ENCODE measurements at regions not wholly inside any gene's neighbourhood (a gene's known extent, or its start where the extent isn't known, plus 50 kb on each side); places are given as distances from the start of the nearest gene placed in this dataset.

DNA sequence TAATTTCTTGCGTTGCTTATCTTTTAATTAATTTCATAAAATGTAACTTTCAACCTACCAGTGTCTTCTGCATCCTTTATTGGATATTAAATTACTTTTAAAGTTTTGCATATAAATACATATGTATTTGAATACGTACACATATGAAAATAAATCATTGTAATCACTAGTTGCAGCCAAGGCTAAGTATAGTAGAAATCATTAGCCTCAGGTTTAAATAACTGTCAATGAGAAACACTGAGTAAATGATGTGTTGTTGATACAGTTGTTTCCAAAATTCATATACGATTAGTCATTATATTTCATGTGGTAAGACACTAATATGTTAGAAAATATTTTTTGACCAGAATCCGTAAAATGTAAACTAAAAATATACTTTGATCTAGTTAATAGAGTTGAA, 1267.1 kb upstream of the PCDH20 start:
- Mint-ChIP-seq H3K36me3 (ENCODE audit: low read depth) (no peaks in the 10 kb centered on the region), H3K4me3 (no peak overlapping the region), H3K27me3 (ENCODE audit: insufficient read depth, low read depth, poor library complexity) (no peaks in the 10 kb centered on the region), H3K9me3 (no peaks in the 10 kb centered on the region), H3K4me1 (peaks cover 3% of the 10 kb centered on the region; the same call in 2 of the 3 replicates), H3K27ac (no peak overlapping the region)
- no peak overlapping the region for H3K27ac ChIP-seq (ENCODE audit: low read depth)
- no peaks in the 10 kb centered on the region for H3K36me3 ChIP-seq (ENCODE audit: insufficient read depth)
- H3K9me2 ChIP-seq (ENCODE audit: insufficient read depth): no peaks in the 10 kb centered on the region; the same call in 1 of the 2 replicates
- no peaks in the 10 kb centered on the region for H4K20me1 ChIP-seq (replicated peaks; ENCODE audit: insufficient read depth)
- TF ChIP-seq, protein P1, sequence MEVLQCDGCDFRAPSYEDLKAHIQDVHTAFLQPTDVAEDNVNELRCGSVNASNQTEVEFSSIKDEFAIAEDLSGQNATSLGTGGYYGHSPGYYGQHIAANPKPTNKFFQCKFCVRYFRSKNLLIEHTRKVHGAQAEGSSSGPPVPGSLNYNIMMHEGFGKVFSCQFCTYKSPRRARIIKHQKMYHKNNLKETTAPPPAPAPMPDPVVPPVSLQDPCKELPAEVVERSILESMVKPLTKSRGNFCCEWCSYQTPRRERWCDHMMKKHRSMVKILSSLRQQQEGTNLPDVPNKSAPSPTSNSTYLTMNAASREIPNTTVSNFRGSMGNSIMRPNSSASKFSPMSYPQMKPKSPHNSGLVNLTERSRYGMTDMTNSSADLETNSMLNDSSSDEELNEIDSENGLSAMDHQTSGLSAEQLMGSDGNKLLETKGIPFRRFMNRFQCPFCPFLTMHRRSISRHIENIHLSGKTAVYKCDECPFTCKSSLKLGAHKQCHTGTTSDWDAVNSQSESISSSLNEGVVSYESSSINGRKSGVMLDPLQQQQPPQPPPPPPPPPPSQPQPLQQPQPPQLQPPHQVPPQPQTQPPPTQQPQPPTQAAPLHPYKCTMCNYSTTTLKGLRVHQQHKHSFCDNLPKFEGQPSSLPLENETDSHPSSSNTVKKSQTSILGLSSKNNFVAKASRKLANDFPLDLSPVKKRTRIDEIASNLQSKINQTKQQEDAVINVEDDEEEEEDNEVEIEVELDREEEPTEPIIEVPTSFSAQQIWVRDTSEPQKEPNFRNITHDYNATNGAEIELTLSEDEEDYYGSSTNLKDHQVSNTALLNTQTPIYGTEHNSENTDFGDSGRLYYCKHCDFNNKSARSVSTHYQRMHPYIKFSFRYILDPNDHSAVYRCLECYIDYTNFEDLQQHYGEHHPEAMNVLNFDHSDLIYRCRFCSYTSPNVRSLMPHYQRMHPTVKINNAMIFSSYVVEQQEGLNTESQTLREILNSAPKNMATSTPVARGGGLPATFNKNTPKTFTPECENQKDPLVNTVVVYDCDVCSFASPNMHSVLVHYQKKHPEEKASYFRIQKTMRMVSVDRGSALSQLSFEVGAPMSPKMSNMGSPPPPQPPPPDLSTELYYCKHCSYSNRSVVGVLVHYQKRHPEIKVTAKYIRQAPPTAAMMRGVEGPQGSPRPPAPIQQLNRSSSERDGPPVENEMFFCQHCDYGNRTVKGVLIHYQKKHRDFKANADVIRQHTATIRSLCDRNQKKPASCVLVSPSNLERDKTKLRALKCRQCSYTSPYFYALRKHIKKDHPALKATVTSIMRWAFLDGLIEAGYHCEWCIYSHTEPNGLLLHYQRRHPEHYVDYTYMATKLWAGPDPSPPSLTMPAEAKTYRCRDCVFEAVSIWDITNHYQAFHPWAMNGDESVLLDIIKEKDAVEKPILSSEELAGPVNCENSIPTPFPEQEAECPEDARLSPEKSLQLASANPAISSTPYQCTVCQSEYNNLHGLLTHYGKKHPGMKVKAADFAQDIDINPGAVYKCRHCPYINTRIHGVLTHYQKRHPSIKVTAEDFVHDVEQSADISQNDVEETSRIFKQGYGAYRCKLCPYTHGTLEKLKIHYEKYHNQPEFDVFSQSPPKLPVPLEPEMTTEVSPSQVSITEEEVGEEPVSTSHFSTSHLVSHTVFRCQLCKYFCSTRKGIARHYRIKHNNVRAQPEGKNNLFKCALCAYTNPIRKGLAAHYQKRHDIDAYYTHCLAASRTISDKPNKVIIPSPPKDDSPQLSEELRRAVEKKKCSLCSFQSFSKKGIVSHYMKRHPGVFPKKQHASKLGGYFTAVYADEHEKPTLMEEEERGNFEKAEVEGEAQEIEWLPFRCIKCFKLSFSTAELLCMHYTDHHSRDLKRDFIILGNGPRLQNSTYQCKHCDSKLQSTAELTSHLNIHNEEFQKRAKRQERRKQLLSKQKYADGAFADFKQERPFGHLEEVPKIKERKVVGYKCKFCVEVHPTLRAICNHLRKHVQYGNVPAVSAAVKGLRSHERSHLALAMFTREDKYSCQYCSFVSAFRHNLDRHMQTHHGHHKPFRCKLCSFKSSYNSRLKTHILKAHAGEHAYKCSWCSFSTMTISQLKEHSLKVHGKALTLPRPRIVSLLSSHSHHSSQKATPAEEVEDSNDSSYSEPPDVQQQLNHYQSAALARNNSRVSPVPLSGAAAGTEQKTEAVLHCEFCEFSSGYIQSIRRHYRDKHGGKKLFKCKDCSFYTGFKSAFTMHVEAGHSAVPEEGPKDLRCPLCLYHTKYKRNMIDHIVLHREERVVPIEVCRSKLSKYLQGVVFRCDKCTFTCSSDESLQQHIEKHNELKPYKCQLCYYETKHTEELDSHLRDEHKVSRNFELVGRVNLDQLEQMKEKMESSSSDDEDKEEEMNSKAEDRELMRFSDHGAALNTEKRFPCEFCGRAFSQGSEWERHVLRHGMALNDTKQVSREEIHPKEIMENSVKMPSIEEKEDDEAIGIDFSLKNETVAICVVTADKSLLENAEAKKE (CRISPR knock-in tag; IDR thresholded peaks at IDR 0.05): no peak
- TF ChIP-seq, protein P2, sequence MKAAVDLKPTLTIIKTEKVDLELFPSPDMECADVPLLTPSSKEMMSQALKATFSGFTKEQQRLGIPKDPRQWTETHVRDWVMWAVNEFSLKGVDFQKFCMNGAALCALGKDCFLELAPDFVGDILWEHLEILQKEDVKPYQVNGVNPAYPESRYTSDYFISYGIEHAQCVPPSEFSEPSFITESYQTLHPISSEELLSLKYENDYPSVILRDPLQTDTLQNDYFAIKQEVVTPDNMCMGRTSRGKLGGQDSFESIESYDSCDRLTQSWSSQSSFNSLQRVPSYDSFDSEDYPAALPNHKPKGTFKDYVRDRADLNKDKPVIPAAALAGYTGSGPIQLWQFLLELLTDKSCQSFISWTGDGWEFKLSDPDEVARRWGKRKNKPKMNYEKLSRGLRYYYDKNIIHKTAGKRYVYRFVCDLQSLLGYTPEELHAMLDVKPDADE (IDR thresholded peaks at IDR 0.05): no peak
- TF ChIP-seq CREB1 (CRISPR knock-in tag; IDR thresholded peaks at IDR 0.05; ENCODE audit: low read depth): no peak
- TF ChIP-seq EZH2phosphoT487 (IDR thresholded peaks at IDR 0.05; ENCODE audit: unreplicated experiment): no peak
- TF ChIP-seq, protein P3, sequence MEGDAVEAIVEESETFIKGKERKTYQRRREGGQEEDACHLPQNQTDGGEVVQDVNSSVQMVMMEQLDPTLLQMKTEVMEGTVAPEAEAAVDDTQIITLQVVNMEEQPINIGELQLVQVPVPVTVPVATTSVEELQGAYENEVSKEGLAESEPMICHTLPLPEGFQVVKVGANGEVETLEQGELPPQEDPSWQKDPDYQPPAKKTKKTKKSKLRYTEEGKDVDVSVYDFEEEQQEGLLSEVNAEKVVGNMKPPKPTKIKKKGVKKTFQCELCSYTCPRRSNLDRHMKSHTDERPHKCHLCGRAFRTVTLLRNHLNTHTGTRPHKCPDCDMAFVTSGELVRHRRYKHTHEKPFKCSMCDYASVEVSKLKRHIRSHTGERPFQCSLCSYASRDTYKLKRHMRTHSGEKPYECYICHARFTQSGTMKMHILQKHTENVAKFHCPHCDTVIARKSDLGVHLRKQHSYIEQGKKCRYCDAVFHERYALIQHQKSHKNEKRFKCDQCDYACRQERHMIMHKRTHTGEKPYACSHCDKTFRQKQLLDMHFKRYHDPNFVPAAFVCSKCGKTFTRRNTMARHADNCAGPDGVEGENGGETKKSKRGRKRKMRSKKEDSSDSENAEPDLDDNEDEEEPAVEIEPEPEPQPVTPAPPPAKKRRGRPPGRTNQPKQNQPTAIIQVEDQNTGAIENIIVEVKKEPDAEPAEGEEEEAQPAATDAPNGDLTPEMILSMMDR (conservative IDR thresholded peaks at IDR 0.05; ENCODE audit: low read depth in 2 of 2): no peak
- no peak for TF ChIP-seq EZH2 (IDR thresholded peaks at IDR 0.05; ENCODE audit: low read depth, unreplicated experiment)
- no peak for TF ChIP-seq ZNF114 (CRISPR knock-in tag; IDR thresholded peaks at IDR 0.05)
- no peak for TF ChIP-seq POLR2AphosphoS5 (IDR thresholded peaks at IDR 0.05; ENCODE audit: low read depth)
- TF ChIP-seq, protein P4, sequence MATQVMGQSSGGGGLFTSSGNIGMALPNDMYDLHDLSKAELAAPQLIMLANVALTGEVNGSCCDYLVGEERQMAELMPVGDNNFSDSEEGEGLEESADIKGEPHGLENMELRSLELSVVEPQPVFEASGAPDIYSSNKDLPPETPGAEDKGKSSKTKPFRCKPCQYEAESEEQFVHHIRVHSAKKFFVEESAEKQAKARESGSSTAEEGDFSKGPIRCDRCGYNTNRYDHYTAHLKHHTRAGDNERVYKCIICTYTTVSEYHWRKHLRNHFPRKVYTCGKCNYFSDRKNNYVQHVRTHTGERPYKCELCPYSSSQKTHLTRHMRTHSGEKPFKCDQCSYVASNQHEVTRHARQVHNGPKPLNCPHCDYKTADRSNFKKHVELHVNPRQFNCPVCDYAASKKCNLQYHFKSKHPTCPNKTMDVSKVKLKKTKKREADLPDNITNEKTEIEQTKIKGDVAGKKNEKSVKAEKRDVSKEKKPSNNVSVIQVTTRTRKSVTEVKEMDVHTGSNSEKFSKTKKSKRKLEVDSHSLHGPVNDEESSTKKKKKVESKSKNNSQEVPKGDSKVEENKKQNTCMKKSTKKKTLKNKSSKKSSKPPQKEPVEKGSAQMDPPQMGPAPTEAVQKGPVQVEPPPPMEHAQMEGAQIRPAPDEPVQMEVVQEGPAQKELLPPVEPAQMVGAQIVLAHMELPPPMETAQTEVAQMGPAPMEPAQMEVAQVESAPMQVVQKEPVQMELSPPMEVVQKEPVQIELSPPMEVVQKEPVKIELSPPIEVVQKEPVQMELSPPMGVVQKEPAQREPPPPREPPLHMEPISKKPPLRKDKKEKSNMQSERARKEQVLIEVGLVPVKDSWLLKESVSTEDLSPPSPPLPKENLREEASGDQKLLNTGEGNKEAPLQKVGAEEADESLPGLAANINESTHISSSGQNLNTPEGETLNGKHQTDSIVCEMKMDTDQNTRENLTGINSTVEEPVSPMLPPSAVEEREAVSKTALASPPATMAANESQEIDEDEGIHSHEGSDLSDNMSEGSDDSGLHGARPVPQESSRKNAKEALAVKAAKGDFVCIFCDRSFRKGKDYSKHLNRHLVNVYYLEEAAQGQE (IDR thresholded peaks at IDR 0.05; ENCODE audit: unreplicated experiment): no peak
- TF ChIP-seq ZNF331 (CRISPR knock-in tag; IDR thresholded peaks at IDR 0.05; ENCODE audit: low read depth): no peak
- no peak for TF ChIP-seq STAT1 (IDR thresholded peaks at IDR 0.05; ENCODE audit: unreplicated experiment)
- TF ChIP-seq JUNB (IDR thresholded peaks at IDR 0.05; ENCODE audit: unreplicated experiment): no peak
- no peak for TF ChIP-seq NANOG (IDR thresholded peaks at IDR 0.05; ENCODE audit: borderline replicate concordance)
- no peaks in the 10 kb centered on the region for H3K79me2 ChIP-seq (replicated peaks; ENCODE audit: insufficient read depth)
- no peaks in the 10 kb centered on the region for H3F3A ChIP-seq (replicated peaks; ENCODE audit: low read depth)
- H3K4me1 ChIP-seq (ENCODE audit: insufficient read depth): no peaks in the 10 kb centered on the region
- H3K4me2 ChIP-seq: no peak overlapping the region
- H3K4me3 ChIP-seq: no peak overlapping the region
- ATAC-seq (no peak), DNase-seq (ENCODE audit: low spot score) (no peak)
- no peaks in the 10 kb centered on the region for H3K27me3 ChIP-seq (ENCODE audit: insufficient read depth)
- no peak overlapping the region for H2AFZ ChIP-seq

Measured in GM23338 (cell line).